AG04449 (cell line): ENCODE measurements at regions not wholly inside any gene's neighbourhood (a gene's known extent, or its start where the extent isn't known, plus 50 kb on each side); places are given as distances from the start of the nearest gene placed in this dataset.

Experiments
- CTCF ChIA-PET: fragments of 350-600 bp; formaldehyde crosslinking; extraction: SDS; loops from one replicate; lab custom pipeline; 2021; ENCODE audit warnings: antibody characterized with exemption; lab: Yijun Ruan, JAX
- POLR2A ChIA-PET: fragments of 400-600, 350-600 bp; formaldehyde crosslinking; extraction: SDS; loops from one replicate; lab custom pipeline; 2020; ENCODE audit warnings: antibody characterized with exemption, inconsistent platforms; lab: Yijun Ruan, JAX
- DNase-seq: peaks from one replicate; pipeline ENCODE4 v3.0.0-alpha.2; 2010; ENCODE audit warnings: low read depth, low spot score
- H3K4me3 ChIP-seq: 2 replicates; pipeline ENCODE4 v1.5.1; 2011; ENCODE audit warnings: low read depth, mild to moderate bottlenecking, control low read depth, low read length
- TF ChIP-seq, protein P1 (sequence below): IDR thresholded peaks from one replicate; pipeline ENCODE4 v1.5.1; 2011; ENCODE audit warnings: mild to moderate bottlenecking, moderate library complexity, low read length, control low read depth, inconsistent platforms; ENCODE audit not compliant: insufficient read depth; ENCODE audit errors: missing control alignments

DNA sequence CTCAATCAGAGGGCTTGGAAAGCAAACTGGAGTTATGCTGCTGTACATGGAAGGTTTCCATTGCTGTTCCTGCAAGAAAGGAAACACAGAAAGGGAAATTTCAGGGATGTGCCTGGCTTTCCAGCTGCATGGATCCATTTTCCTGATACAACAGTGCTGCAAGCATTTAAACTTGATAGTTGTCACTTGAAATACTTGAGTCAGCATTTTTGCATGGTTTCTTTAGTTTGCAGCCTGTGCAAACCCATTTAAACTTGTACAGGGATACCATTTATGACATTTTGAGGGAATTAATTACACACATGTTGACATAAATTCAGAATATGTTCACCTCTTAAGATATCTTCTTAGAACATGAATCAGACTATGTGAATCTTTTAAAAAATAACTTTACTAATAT lies 131.1 kb upstream of the RASGEF1B start:
- POLR2A ChIA-PET = no interaction called here
- no peak overlapping the region for H3K4me3 ChIP-seq
- TF ChIP-seq, protein P1, sequence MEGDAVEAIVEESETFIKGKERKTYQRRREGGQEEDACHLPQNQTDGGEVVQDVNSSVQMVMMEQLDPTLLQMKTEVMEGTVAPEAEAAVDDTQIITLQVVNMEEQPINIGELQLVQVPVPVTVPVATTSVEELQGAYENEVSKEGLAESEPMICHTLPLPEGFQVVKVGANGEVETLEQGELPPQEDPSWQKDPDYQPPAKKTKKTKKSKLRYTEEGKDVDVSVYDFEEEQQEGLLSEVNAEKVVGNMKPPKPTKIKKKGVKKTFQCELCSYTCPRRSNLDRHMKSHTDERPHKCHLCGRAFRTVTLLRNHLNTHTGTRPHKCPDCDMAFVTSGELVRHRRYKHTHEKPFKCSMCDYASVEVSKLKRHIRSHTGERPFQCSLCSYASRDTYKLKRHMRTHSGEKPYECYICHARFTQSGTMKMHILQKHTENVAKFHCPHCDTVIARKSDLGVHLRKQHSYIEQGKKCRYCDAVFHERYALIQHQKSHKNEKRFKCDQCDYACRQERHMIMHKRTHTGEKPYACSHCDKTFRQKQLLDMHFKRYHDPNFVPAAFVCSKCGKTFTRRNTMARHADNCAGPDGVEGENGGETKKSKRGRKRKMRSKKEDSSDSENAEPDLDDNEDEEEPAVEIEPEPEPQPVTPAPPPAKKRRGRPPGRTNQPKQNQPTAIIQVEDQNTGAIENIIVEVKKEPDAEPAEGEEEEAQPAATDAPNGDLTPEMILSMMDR = no peak
- CTCF ChIA-PET = no interaction called here
- DNase-seq = no peak

DNA sequence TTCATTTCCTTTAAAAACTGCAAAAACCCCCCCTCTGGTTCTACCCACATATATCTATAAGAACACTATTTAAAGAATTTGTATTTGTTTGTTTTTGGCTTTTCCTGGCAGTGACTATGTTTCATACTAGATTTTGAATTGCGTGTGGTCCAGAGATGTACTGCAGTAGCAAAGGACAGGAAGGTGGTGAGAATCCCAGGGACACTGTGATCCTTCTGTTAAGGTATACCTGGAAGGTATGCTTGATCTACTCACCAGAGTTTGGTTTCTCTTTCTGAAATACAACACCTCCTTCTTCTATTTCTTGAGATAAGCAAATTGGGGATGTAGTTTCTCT lies 129.6 kb upstream of the RASGEF1B start:
- no peak for DNase-seq
- POLR2A ChIA-PET = no interaction called here
- H3K4me3 ChIP-seq = no peak overlapping the region
- TF ChIP-seq, protein P1 = no peak
- CTCF ChIA-PET = no interaction called here

DNA sequence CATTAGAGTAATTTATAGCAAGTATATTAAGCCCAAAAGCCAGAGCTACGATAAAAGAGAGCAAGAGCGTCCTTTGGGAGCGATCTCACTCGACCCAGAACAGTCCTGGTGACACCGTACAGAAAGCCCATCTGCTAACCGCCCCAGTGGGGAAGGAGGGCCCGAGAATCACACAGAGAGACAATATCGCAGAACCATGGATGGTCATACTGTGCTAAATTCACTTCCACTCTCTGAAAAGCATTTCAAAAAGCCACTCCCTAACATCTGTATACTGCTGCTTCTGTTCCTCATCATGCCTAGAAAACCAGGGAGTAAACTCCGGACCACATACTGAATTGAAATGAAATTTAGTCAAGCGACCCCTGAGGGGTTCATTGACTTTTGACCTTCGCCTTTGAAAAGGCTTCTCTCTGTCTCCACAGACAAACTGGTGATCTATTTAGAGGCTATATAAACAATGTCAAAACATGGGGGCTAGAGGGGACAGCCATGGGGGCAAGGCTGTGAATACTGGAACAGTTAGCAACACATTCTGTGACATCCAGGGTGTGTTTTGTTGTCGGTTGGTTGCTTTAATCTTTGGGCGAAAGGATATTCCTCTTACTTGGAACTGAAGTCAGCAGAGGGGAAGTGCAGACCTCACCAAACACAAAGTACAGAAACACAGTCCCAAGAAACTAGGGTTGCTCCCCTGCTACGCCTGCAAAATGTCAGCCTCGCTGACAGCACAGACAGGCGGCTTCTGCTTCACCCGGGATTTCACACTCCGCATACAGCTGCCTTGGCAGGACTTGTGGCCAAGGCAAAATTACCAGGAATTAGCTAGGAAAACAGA lies 129.0 kb upstream of the RASGEF1B start:
- TF ChIP-seq, protein P1 = no peak
- POLR2A ChIA-PET = no interaction called here
- no peak overlapping the region for H3K4me3 ChIP-seq
- CTCF ChIA-PET = no interaction called here
- DNase-seq = no peak

DNA sequence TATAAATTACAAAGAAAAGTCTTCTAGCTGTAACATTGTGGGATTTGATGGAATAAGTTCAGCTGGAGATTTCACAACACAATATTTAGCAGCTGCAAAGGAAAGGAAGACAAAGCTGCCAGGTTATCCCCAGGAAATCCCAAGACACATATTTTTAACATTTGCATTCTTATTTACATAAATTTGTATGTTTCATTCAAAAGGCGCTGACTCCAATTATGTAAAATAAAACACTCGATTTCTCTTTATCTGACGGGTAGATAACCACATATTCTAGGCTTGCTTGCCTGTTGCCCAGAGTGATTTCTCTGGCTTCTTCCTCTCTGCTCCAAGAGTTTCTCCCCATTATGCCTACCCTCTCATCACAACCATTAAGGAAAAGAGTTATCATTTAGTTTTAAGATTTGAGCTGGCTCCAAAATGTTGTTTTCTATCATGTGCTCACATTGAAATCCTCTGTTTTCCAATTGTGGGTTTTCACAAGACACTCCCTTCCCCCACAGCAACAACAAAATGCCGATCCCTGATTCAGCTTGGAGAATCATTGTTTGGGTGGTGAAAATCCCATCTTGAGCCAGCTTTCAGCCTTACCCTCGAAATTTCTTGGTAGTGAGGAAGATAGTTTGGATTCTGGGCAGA lies 128.2 kb upstream of the RASGEF1B start:
- CTCF ChIA-PET = no interaction called here
- H3K4me3 ChIP-seq = no peak overlapping the region
- DNase-seq = no peak
- POLR2A ChIA-PET = no interaction called here
- TF ChIP-seq, protein P1 = no peak

DNA sequence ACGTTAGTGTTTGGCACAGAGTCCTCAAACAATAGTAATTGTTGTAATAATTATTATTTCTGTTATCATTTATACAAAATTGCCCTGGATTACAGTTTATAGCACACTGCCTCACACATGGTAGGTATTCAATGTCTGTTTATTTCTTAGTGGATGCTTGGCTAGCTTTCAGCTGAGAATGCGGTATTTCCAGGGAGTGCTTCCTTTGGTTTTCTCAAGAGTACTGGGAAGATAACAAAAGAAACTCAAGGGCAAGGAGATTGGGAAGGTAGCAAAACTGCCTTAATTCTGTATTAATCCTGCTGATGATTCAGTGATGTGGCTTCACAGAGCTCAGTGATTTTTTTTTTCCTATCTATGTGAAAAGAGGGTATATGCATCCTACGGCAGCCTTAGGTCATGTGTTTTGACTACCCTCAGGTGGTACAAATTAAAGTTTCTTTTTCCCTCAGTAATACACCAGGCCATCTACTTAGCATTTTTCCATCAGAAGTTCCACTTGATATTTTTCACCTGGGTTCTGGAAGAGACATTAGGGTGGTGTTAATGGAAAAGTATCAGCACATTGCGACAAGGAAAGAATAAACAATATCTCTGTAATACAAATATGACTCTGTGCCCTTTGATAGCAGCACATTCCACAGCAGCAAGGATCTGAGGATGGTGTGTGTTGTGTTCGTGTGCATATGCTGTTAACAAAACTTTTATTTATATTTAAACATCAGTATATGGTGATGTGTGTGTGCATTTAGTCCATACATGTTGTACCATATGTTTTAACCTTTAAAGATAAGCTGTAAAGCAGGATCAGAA lies 124.3 kb upstream of the RASGEF1B start:
- TF ChIP-seq, protein P1 = no peak
- POLR2A ChIA-PET = no interaction called here

DNA sequence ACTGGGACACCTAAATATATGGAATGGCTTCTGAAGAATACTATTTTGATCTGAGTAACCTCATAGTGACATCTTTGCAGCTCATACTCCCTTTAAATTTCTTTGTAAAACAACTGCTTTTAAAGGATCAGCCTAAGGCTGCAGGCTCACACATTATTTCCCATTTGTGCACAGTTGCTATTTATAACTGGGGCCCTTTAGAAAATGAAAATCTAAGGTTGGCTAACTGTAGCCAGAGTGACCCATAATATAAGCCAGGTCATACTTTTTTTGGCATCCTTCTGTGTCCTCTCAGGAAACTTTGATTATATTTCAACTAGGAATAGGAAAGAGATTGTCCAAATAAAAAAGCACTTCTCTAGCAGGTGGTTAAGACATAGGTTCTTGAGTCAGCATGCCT lies 123.6 kb upstream of the RASGEF1B start:
- no peak overlapping the region for H3K4me3 ChIP-seq
- ChIA-PET CTCF (no interaction called here), POLR2A (no interaction called here)
- no peak for DNase-seq
- TF ChIP-seq, protein P1 = no peak

More for the DNA sequence above, 124.3 kb upstream of the RASGEF1B start:
- CTCF ChIA-PET = no interaction called here
- no peak for DNase-seq
- H3K4me3 ChIP-seq = no peak overlapping the region
